ENCODE measurements at regions not wholly inside any gene's neighbourhood (a gene's known extent, or its start where the extent isn't known, plus 50 kb on each side); places are given as distances from the start of the nearest gene placed in this dataset.

DNA sequence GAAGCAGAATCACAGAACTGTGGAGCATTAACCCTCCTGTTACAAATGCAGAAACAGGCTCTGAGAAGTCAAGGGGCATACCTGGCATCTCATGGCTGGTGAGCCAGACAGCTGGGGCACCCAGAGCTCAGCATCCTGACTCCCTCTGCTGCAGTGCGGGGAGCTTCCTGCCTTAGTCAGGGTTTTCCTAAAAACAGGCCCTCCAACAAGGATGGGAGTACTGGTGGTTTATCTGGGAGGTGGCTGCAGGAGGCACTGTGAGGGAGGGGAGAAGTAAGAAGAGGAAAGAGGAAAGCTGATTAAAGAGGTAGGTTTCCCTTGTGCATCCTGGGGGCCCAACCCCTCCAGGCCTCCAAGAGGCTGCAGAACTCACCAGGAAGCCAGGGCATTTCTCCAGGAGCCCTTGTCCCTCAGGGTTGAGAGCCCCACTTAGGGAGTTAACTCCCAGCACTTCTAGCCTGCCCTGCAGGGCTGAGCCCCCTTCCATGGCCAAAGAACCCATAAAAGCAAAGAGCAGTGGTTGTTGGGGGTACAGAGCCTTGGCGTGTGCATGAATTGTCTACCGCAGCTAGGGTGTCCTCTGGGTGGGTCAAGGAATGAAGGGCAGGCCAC is 261.5 kb upstream of the RPL38 start:
- H3K4me3 ChIP-seq (ENCODE audit: low read depth, low read length) = no peak overlapping the region
- no peak for TF ChIP-seq CTCF (conservative IDR thresholded peaks at IDR 0.05; ENCODE audit: low read depth, low read length)
- DNase-seq (ENCODE audit: low read depth) = no peak

DNA sequence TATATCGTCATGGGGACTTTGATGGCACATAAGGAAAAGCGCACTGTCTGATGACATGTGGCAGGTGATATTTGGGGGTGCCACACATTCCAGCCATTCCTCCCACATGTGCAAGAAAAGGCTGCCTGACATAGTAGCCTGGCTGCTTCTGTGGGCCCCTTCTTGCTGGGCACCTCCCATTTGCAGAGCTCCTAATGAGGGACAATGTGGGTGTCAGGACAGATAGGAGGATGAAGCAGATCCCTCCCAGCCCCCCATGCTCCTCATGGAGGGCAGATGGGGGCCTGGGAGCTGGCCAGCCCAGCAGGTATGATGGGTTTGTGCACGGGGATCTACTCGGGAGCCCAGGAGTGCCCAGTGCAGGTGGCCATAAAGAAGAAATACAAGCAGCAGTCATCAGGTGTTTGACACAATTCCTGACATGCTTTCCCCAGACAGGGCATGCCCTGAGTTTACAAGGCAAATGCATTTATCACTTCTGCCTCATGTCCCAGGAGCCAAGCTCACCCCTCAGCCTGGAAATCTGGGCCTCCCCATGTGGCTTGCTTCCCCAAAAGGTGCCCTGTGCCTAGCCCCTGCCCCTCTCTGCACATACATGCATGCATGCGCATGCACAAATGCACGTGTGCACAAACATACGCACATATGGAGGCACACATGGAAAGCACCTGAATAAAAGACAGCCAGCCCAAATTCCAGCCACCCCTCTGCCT is 260.6 kb upstream of the RPL38 start:
- no peak overlapping the region for H3K4me3 ChIP-seq (ENCODE audit: low read depth, low read length)
- no peak for DNase-seq (ENCODE audit: low read depth)
- no peak for TF ChIP-seq CTCF (conservative IDR thresholded peaks at IDR 0.05; ENCODE audit: low read depth, low read length)

GRCh38 chr17:73943416-73944110 is 259.9 kb upstream of the RPL38 start:
- no peak for TF ChIP-seq CTCF (conservative IDR thresholded peaks at IDR 0.05; ENCODE audit: low read depth, low read length)
- H3K4me3 ChIP-seq (ENCODE audit: low read depth, low read length) = no peak overlapping the region
- DNase-seq (ENCODE audit: low read depth) = no peak

DNA sequence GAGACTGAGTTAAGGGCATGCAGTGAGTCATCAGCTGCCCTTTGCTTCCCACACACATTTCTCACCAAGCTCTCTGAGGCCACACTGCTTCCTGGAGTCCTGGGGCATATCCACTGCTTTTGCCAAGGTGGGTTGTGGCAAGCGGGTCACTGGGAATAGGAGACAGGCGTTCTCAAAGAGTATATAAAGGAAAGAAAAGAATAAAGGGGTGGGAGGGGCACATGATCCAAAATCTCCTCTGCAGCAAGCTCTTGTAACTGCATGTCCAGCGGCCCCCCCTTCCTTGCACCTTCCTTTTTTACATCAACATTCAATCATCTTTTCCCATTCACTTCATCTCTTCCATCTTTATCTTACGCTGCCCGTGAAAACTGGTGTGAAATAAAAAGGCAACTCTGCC is 259.1 kb upstream of the RPL38 start:
- no peak for DNase-seq (ENCODE audit: low read depth)
- no peak overlapping the region for H3K4me3 ChIP-seq (ENCODE audit: low read depth, low read length)
- no peak for TF ChIP-seq CTCF (conservative IDR thresholded peaks at IDR 0.05; ENCODE audit: low read depth, low read length)

DNA sequence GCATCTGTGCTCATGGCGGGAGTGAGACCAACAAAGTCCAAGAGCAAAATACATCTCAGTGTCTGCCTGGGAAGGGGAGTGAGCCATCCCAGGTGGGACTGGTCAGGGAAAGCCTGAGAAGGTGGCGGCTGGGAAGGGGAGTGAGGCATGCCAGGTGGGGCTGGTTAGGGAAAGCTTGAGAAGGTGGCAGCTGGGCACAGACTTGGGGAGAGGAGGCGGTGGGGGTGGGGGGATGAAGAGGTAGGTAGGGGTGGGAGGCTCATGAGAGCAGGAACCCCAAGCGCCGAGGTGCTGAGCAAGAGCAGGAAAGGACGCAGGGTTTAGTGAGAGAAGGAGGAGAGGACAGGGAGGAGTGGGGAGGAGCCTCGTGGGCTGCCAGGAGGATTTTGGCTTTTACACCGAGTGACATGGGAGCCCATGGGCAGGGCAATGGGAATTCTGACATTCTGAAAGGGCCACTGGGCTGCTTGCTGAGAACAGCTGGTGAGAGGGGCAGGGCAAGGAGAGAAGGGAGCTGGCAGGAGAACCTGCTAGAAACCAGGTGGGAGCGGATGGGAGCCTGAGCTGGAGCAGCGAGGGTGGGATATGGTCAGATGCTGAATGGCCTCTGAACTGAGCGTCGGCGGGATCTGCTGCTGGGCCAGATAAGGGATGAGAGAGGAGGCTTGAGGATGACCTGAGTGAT is 256.1 kb upstream of the RPL38 start:
- DNase-seq (ENCODE audit: low read depth) = no peak
- no peak overlapping the region for H3K4me3 ChIP-seq (ENCODE audit: low read depth, low read length)
- no peak for TF ChIP-seq CTCF (conservative IDR thresholded peaks at IDR 0.05; ENCODE audit: low read depth, low read length)

DNA sequence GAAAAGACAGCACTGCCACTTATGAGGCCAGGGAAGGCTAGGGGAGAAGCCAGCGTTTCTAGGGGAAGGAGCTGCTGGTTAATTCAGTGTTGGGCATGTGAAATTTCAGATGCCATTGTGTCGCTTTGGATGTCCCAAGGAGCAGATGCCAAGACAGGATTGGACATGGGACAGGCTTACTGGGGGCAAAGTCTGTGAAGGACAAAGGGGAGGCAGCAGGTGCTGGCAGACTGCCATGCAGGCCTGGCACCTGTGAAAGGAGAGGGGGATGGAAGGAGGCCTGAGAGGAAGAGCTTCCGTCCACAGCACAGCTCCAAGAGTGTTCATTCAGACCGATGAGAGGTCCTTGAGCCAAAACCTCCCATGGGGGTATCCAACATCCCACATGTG is 255.5 kb upstream of the RPL38 start:
- no peak for DNase-seq (ENCODE audit: low read depth)
- H3K4me3 ChIP-seq (ENCODE audit: low read depth, low read length) = no peak overlapping the region
- TF ChIP-seq CTCF (conservative IDR thresholded peaks at IDR 0.05; ENCODE audit: low read depth, low read length) = no peak
